ENCODE measurements at regions not wholly inside any gene's neighbourhood (a gene's known extent, or its start where the extent isn't known, plus 50 kb on each side); places are given as distances from the start of the nearest gene placed in this dataset.
"Not testable (repeated sequence)": the region's sequence is repeated elsewhere in the genome, so short reads cannot be mapped to it uniquely, and the experiment has no call there.

DNA sequence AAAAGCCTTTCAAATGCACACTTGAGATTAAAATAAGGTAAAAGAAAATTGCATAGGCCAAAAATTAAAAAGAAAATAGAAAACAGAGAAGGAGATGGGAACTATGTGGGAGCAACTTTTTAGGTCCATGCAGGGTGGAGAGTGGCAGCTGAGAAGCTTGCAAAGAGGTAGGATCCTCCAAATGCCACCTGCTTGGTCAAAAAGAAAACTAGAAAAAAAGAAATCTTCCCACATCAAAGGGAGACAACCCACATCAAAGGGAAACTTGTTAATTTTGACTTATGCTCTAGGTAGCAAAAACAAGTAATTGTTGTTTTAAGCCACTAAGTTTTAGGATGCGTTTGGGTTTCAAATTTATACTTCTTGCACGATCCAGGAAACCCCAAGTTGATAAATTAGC is 342.9 kb downstream of the IL20RB start:
- DNase-seq (ENCODE audit: low spot score), result no peak

DNA sequence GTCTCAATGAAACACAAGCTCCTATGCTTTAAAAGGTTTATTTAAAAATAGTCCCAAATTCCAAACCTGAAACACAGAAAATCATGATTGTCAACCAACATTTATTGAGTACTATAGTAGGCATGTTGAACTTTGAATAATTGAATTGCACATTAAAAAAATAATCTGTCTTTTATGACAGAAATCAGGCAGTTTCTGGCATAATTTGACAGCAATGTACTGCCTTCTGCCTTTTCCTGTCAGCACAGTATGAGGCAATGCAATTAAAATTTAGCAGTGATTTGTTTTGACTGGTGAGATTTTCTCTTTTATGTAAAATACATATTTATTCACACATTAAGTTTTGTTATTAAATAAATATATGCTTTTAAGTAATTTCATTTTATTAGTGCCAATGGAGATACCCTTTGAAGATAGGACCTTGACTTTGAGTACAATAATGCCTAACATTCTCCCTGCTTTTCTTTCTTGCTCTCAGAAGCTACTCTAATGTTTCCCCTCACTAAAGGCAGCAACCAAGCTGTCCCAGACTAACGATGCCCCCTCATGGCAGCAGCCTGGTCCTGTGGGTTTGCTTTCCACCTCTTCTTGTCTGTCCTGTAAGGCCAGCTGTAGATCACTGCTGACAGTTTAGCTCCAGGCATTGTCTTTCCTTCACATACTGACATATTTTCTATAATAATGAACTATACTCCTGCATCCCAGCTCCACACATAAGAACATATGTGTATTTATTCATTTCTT is 346.7 kb downstream of the IL20RB start:
- no peak for DNase-seq (ENCODE audit: low spot score)

DNA sequence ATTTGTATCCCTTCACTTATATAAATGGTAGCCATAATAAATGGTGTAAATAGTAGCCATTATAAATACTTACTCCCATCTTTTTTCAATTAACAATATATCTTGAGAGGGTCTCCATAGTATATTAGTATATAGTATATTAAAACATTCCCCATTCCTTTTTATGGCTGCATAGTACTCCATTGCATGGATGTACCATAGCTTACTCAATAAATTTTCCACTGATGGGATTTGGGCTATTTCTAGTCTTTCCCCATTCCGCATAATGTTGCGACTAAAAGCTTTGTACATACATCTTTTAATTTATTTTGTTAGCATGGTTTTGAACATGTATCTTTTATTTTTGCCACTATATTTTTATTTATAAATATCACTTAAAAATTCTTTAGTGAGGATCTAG is 366.3 kb downstream of the IL20RB start:
- DNase-seq (ENCODE audit: low spot score), result no peak

DNA sequence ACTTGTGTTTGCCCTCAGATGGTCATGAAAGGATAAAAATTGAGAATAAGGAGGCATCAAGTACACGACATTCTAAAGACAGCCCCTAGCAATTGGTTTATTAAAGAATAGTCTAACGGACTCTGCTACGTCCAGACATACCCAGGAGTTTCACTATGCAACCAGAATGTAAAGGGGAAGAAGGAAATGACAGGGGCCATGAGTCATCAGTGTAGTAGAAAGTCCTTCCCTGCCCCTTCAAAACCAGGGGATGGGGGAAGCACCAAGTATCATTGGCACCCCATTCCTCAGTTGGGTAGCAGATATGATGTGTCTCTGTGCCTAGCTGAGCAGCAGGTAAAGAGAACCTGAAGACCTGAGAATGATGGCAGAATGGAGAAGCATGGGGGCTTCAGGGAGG is 367.4 kb downstream of the IL20RB start:
- DNase-seq (ENCODE audit: low spot score), result no peak

DNA sequence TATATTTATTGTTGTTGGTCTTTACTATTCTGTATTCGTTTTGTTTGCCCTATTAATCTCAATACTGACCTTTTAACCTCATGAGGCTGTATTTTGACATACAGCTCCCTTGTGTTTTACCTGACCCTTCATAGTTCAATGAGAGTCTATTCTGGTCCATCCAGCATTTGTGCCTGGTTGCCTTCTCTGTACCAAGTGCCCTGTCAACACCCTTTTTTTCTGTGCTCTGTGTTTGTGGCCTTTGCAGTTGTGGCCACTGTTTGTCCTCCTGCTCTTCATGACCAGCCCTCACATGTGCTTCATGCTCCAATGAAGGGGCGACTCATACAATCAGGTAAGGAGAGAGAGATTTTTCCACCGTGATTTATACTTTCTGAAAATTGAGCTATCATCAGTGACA is 368.2 kb downstream of the IL20RB start:
- no peak for DNase-seq (ENCODE audit: low spot score)

DNA sequence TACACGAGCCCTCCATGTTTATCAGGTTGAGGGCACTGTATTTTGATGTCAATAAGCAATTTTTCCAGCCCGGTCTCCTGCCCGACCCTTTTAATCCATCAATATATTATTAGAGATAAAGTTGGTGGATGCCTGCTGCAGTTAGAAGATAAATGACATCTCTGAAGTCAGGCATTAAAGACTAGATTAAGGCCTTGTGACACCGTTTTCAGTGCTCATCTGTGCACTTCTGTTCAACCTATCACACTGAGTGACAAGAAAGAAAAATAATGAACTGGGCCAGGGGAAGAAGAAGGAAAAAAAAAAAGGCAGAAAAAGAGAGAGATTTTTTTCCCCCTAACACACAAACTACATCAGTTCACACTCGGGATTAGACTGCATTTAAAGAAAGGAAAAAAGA is 371.8 kb downstream of the IL20RB start:
- DNase-seq (ENCODE audit: low spot score), result no peak

DNA sequence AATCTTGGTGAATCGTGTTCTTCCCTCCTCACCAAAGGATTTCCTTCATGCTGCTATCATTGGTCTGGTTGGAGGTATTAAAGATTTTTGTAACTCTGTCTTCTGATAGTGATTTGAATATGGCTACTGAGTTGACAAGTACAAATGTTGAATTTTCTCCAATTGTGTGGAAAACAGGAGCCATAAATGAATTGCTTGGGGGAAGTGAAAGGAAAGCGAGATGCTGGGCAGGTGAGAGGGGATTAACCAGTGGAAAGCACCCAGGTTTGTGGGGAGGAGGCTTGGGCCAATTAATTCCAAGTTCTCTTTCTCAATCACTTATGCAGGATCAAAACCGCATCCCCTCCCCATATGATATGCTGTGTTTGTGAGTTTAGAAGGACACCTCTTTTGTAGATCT is 372.5 kb downstream of the IL20RB start:
- DNase-seq (ENCODE audit: low spot score), result no peak

DNA sequence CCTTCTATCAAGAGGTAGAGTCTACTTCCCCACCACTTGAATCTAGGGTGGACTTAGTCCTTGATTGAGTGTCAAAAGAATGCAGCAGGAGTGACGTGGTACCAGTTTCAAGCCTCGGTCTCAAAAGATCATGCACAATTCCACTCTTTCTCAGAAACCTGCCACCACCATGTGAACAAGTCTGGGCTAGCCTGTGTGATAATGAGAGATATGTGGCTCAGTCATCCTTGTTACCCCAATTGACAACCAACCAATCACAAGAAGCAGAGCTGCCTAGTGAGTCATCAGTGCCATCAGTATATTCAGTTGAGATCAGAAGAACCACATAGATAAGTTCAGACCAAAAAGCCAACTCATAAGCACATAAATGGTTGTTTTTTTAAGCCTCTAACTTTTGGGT is 374.5 kb downstream of the IL20RB start:
- no peak for DNase-seq (ENCODE audit: low spot score)

DNA sequence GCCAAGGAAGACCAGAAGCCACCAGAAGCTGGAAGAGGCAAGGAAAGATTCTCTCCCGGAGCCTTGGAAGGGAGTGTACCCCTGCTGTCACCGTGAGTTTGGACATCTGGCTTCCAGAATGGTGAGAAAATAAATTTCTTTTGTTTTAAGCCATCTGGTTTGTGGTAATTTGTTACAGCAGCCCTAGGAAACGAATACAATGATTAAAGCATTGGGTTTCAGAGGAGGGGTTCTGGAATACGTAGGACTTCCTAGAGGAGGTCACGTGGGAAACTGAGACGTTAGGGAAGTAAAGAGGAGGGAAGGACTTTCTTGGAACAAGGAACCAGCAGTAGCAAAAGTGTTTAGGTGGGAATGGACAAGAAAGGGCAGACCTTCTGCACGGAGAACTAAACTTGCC is 377.7 kb downstream of the IL20RB start:
- no peak for DNase-seq (ENCODE audit: low spot score)

DNA sequence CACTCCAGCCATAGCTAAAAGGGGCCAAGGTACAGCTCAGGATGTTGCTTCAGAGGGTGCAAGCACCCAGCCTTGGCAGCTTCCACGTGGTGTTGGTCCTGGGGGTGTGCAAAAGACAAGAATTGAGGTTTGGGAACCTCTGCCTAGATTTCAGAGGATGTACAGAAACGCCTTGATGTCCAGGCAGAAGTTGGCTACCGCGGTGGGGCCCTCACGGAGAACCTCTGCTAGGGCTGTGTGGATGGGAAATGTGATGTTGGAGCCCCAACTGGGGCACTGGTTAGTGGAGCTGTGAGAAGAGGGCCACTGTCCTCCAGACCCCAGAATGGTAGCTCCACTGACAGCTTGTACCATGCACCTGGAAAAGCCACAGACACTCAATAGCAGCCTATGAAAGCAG is 380.6 kb downstream of the IL20RB start:
- DNase-seq (ENCODE audit: low spot score), result not testable (repeated sequence)

DNA sequence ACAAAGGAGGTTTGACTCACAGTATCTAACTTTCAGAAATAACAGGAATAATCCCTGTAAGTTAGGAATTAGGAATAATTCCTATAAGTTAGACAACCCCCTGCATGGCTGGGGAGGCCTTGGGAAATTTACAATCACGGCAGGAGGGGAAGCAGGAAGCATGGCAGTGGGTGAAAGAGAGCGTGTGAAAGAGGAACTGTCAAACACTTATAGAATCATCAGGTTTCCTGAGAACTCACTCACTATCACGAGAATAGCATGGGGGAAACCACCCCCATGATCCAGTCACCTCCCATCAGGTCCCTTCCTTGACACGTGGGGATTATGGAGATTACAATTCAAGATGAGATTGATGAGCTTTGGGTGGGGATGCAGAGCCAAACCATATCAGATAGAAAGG is 385.5 kb downstream of the IL20RB start:
- DNase-seq (ENCODE audit: low spot score), result no peak

DNA sequence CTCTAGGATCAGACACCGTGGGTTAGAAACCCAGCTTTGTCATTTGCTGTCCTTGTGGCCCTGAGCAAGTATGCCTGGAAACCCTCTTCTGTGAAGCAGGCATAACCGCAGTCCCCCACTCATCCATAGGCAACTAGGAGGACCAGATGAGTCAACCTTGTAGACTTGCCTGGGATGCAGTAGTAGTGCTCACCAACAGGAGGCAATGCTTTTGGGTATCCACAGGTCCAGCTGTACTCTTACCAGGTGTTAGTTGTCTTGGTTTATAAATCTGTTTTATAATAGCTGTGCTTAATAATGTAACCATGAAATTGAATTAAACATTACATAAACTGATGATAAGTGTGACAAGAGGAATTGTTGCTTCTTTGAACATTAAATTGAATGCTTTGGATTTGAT is 389.3 kb downstream of the IL20RB start:
- DNase-seq (ENCODE audit: low spot score), result no peak

DNA sequence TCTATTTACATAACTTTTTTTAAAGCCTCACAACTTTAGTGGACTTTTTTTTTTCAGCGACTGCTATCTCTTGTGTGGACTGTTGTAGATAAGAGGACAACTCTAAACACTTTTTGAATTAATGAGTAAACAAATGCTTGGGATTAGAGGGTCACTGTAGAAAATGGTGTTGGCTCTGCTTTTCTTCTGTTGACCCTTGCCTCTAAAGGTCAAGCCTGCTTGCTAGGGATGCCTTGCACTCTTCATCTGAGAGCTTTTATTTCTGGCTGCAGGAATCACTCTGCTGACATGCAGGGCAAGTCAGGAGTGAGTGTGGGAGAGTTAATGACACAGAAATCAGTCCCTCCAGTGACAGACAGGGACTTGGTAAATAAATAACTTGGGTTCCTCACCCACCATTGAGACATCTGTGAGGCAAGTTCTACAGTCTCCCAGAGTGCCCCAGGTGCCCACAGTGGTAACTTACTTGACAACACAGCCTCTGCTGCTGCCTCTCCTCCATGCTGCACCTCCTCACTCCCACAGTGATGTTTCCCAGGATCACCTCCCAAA is 390.1 kb downstream of the IL20RB start:
- DNase-seq (ENCODE audit: low spot score), result no peak

DNA sequence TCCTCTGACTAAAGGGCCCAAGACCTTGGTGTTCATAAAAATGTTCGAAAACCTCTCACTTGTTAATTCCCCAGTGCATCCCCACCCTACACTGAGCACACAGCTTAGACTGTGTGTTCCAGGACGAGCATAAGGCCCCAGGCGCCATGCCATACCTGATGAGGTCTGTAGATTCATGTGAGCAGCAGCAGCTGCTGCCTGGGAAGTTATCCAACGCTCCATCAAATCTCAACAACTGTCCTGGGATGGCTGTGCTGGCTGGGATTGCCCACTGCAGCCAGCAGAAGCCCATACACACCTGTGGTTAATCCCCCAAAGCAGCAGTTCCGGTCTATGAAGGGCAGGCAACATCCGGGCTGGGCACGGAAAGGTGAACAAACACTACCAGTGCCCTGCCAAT is 391.2 kb downstream of the IL20RB start:
- no peak for DNase-seq (ENCODE audit: low spot score)

DNA sequence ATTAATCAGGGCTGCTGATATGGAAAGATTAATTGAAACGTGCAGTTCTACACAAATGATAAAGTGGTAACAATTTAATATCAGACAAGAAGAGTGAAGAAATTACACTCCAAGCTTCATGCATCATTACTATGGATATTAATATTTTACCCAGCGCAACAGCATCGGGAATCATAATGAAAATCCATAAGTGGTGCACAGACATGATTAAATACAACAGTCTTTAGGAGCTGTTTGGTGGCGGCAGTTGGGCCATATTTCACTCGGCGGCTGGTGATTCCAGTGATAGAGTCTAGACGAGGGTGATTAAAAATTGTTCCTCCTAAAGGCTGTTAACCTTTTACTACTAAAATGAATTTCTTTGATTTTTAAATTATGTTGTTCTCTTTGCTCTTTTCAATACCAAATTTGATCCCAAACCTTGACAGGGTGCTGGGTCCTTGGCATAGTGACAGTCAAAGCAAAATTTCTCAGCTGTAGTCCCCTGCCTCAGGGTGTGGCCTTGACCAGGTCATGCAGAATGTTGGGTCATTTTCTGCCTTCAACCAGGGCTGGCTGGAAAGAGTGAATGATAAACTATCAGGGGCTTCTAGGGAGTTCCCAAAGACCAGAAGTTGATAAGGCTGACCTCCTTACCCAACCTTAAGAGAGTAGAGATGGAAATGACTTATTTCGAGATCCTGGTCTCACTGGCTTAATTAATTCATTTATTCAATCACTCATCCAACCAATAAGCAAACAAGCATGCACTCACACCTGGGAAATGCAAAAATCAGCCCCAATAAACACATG is 392.0 kb downstream of the IL20RB start:
- DNase-seq (ENCODE audit: low spot score), result no peak

DNA sequence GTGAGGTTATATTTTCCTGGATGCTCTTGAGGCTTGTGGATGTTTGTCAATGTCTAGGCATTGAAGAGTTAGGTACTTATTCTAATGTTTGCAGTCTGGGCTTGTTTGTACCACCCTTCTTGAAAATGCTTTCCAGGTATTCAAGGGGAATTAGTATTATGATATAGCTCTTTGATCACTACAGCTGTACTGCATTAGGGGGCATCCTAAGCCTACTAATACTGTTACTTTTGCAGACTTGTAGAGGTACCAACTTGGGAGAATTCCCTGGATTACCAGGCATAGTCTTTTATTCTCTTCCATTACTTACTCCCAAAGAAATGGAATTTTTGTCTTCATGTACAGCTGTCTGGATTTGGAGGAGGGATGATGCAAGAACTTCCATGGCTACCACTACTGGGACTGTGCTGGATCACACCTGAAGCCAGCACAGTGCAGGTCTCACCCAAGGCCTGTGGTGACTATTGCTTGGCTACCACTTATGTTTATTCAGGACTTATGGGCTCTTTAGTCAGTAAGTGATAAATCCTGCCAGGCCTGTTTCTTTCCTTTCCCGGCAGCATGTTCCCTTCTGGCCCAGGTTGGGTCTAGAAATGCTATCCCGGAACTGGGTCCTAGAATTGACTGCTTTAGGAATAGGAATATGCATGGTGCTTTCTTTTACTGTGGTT is 402.9 kb downstream of the IL20RB start:
- DNase-seq (ENCODE audit: low spot score), result no peak

DNA sequence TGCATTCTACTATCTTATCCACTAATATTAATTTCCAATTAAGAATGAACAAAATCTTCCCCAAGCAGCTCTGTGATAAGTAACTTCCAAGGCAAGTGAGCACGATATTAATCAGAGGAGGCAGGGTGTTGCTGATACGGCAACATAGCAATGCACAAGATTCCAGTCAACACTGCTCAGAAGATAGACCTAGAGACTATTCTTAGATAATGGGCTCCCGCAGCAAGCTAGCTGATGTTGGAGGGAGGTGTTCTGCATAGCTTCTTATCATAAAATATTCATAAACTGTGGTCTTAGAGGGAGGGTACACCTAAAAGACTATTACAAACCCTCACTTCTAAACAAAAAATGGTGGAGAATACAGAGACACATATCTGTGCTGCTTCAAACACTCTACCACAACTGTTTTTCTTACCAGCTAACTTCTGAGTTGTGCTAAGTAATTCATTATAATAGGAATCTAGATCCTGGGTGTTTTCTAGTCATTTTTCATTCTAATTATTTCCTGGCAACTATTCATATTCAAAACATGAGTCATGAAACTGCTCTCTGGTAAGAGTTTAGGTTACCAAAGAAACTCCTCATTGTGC is 382.0 kb upstream of the SOX14 start:
- no peak for DNase-seq (ENCODE audit: low spot score)

DNA sequence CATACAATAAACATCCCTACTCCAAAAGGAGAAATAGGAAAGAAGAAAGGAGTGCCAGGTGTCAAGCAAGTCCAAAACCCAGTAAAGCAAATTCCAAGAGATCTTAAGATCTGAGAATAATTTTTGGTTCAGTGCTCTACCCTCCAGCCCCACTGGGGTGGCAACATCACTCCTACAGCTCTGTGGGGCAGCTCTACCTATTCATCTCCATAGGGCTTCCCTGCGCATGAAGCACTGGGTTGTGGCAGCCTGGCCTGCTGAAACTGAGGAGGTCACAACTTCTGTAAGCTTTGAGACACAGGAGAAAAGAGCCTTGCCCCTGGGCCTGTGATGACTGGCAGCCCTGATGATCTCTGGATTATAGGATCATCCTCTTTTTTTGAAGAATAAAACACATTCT is 378.2 kb upstream of the SOX14 start:
- no peak for DNase-seq (ENCODE audit: low spot score)

DNA sequence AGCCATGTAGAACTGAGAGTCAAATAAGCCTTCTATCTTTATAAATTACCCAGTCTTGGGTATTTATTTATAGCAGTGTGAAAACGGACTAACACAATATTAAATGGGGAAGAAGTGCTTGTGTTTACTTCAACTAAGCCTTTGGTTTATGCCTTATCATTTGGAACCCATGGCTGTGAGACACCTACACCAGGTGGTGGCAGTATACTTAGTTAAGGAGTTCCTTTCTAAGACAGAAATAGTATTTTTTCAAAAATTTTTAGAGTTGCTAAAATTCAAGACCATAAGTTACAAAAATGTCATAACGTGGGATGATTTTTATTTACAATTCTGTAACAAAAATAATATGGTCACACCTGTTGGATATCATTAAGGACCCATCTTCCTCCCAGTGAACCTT is 354.5 kb upstream of the SOX14 start:
- DNase-seq (ENCODE audit: low spot score), result no peak

DNA sequence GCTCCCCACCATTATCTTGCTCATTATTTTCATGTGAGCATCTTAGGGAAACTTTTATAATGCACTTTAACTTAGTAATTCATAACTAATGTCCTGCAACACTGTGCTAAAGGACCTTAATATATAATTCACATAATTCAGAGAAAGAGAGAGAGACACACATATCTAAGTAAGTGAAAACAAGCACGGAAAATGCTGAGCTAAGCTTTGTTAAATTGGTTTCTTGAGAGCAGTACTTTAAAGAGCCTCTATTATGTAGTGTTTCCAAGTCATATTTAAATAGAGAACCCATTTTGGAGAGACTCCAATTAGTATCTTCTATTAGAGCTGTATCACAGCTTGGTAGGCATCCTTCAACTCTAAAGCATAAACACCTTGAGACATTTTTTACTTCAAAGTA is 354.1 kb upstream of the SOX14 start:
- no peak for DNase-seq (ENCODE audit: low spot score)

DNA sequence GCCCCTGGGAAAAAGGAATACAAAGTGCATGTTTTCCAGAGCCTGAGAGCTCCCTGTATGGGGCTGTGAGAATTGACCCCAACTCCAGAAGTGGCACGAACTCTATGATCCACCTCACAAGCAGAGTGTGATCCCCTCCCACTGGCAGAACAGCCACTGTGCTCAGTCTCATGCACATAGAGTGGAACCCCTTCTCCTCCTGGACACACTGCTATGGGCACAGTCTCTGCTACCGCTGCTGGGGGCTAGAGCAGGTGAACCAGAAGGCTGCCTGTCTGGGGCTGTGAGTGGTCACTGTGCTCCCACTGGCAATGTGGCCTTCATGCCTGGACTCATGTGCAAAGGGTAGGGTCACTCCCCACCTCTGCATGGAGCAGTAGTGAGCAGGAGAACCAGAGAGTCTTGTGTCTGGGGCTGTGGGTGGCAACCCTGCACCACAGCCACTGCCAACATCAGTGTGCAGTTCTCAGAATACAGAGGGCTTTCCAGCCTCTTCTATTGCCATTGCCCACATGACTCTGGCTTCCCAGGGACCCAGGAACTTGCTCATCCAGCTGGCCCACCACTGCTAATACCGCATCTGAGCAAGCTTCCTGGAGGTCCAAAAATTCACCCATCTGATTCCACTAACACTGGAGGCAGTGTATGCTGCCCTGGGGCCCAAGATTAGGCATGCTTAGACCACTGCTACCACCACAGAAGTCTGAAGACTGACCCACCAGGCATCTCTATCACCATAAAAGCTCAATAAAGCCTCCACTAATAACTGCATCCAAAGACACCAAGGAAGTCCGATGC is 343.7 kb upstream of the SOX14 start:
- DNase-seq (ENCODE audit: low spot score), result no peak
